ENCODE measurements at regions not wholly inside any gene's neighbourhood (a gene's known extent, or its start where the extent isn't known, plus 50 kb on each side); places are given as distances from the start of the nearest gene placed in this dataset.

DNA sequence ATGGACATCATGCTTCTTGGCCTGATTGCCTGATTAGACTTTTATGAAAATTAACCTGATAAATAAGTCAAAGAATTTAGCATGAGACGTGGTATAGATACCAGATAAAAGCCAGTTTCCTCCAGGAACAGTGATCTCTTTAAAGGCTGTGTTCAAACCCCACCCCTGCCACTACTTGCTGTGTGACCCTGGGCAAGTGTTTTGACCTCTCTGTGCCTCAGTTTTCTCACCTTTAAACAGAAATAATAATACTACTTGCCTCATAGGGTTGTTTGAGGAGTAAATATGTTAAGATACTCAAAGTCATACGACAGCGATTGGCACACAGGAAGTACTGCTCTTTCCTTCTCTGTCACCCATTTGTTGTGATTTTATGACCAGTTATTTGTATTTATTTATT is 115.5 kb downstream of the MAF start:
- H3K36me3 ChIP-seq (ENCODE audit: control insufficient read depth, insufficient read depth, low read length), result no peaks in the 10 kb centered on the region
- FAIRE-seq, result no peak
- no peaks in the 10 kb centered on the region for H3K79me2 ChIP-seq (ENCODE audit: control insufficient read depth, insufficient read depth, low read length)
- intact Hi-C loops (cut with micrococcal nuclease) (no loop called here), in situ Hi-C loops (cut with MboI) (no loop called here)
- CTCF ChIA-PET (ENCODE audit: low intra/inter-chr PET ratio), result no interaction called here
- H3K9ac ChIP-seq (ENCODE audit: insufficient read depth in 1 of 2, low read depth in 2 of 2, low read length in 2 of 2), result no peak overlapping the region
- no peak overlapping the region for H3K4me3 ChIP-seq
- H3K27me3 ChIP-seq (ENCODE audit: control insufficient read depth in 2 of 2, insufficient read depth in 2 of 2, low read length in 2 of 2), result peaks cover 0 to 10% of the 10 kb centered on the region in 2 experiments; a peak in 1 of 5 replicates
- ATAC-seq, result no peak
- no TSS peak for BruUV-seq (replicated peaks)
- no peaks in the 10 kb centered on the region for H3K9me1 ChIP-seq (ENCODE audit: control insufficient read depth, insufficient read depth, low read length)
- H3K27ac ChIP-seq (ENCODE audit: extremely low read depth, low read depth, low read length), result no peak overlapping the region
- POLR2A ChIA-PET, result no interaction called here
- H3K9me3 ChIP-seq (replicated peaks; ENCODE audit: control insufficient read depth, insufficient read depth, low read depth, low read length), result no peaks in the 10 kb centered on the region
- no peaks in the 10 kb centered on the region; the same call in 1 of the 2 replicates for H4K20me1 ChIP-seq (replicated peaks; ENCODE audit: control insufficient read depth, insufficient read depth, low read length)
- no peaks in the 10 kb centered on the region; a peak in 1 of 5 replicates for H3K4me1 ChIP-seq (replicated peaks in 1 of 2; ENCODE audit: control insufficient read depth in 2 of 2, insufficient read depth in 2 of 2, low read length in 2 of 2)
- TF ChIP-seq ZFP36 (IDR thresholded peaks at IDR 0.05; ENCODE audit: low read depth, low read length, partially characterized antibody), result peak; percentile 76
- TF ChIP-seq FOXK1 (CRISPR knock-in tag; IDR thresholded peaks at IDR 0.05; ENCODE audit: borderline replicate concordance), result no peak
- TF ChIP-seq BCOR (IDR thresholded peaks at IDR 0.05), result peak; percentile 15; the same call in 1 of the 2 replicates
- peak; percentile 87 for TF ChIP-seq RBM25 (IDR thresholded peaks at IDR 0.05; ENCODE audit: low read depth, low read length, severe bottlenecking)
- no peak for DNase-seq (ENCODE audit: extremely low read depth in 1 of 4, low spot score in 3 of 4)
- H3K4me2 ChIP-seq (ENCODE audit: insufficient read depth, low read length), result no peak overlapping the region
- 0% methylated on average over 3 of the region's 3 CpGs for WGBS (ENCODE audit: insufficient coverage, low coverage, missing lambda C conversion rate)
- H2AFZ ChIP-seq (ENCODE audit: low read depth, low read length), result no peak overlapping the region

DNA sequence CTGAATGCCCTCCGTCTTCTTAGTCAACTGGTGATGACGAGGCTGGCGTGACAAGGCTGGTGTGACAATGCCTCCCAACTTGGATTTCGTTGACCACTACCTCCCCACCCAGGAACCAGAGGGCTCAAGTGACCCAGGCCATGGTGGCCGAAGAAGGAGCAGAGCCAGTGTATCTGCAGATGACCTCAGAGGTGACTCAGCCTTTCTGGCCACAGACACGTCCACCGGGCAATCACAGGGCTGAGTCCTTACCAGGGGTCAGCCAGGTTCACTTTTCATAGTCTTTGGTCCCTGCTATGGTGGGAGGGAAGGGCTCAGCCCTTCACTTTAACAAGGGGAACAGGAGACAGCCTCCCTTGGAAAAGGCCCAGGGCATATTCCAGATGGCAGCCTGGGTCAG is 116.3 kb downstream of the MAF start:
- FAIRE-seq (peak; percentile 29), ATAC-seq (peak; percentile 79), DNase-seq (ENCODE audit: extremely low read depth in 1 of 4, low spot score in 3 of 4) (peak in 3 of 4 experiments; percentile 15 to 18 (median 16))
- Histone ChIP-seq H4K20me1 (replicated peaks; ENCODE audit: control insufficient read depth, insufficient read depth, low read length) (no peaks in the 10 kb centered on the region; the same call in 1 of the 2 replicates), H3K79me2 (ENCODE audit: control insufficient read depth, insufficient read depth, low read length) (no peaks in the 10 kb centered on the region), H3K9ac (ENCODE audit: insufficient read depth in 1 of 2, low read depth in 2 of 2, low read length in 2 of 2) (no peak overlapping the region), H2AFZ (ENCODE audit: low read depth, low read length) (no peak overlapping the region), H3K27ac (ENCODE audit: extremely low read depth, low read depth, low read length) (no peak overlapping the region), H3K9me3 (replicated peaks; ENCODE audit: control insufficient read depth, insufficient read depth, low read depth, low read length) (no peaks in the 10 kb centered on the region), H3K4me1 (replicated peaks in 1 of 2; ENCODE audit: control insufficient read depth in 2 of 2, insufficient read depth in 2 of 2, low read length in 2 of 2) (no peaks in the 10 kb centered on the region; a peak in 1 of 5 replicates), H3K27me3 (ENCODE audit: control insufficient read depth in 2 of 2, insufficient read depth in 2 of 2, low read length in 2 of 2) (peaks cover 0 to 10% of the 10 kb centered on the region in 2 experiments; a peak in 2 of 5 replicates), H3K9me1 (ENCODE audit: control insufficient read depth, insufficient read depth, low read length) (no peaks in the 10 kb centered on the region), H3K36me3 (ENCODE audit: control insufficient read depth, insufficient read depth, low read length) (no peaks in the 10 kb centered on the region), H3K4me2 (ENCODE audit: insufficient read depth, low read length) (peak overlapping the region; percentile 8; the same call in 1 of the 2 replicates), H3K4me3 (no peak overlapping the region)
- CTCF ChIA-PET (ENCODE audit: low intra/inter-chr PET ratio), result no interaction called here
- no TSS peak for BruUV-seq (replicated peaks)
- 2% methylated on average over 7 of the region's 7 CpGs for WGBS (ENCODE audit: insufficient coverage, low coverage, missing lambda C conversion rate)
- intact Hi-C loops (cut with micrococcal nuclease) (no loop called here), in situ Hi-C loops (cut with MboI) (no loop called here)
- POLR2A ChIA-PET, result no interaction called here
- TF ChIP-seq POLR2AphosphoS5 (IDR thresholded peaks at IDR 0.05; ENCODE audit: control insufficient read depth, insufficient read depth, low read depth, low read length) (no peak), RFX5 (IDR thresholded peaks at IDR 0.05; ENCODE audit: low read depth, low read length) (no peak), HSF4 (CRISPR knock-in tag; IDR thresholded peaks at IDR 0.05; ENCODE audit: borderline replicate concordance) (no peak), GATA2 (CRISPR knock-in tag; IDR thresholded peaks at IDR 0.05) (no peak), KAT8 (IDR thresholded peaks at IDR 0.05; ENCODE audit: low read depth) (no peak), FOXK2 (conservative IDR thresholded peaks at IDR 0.05 in 1 of 2, IDR thresholded peaks at IDR 0.05 in 1 of 2; ENCODE audit: low read depth in 2 of 2) (no peak)
- TF ChIP-seq, protein P1, sequence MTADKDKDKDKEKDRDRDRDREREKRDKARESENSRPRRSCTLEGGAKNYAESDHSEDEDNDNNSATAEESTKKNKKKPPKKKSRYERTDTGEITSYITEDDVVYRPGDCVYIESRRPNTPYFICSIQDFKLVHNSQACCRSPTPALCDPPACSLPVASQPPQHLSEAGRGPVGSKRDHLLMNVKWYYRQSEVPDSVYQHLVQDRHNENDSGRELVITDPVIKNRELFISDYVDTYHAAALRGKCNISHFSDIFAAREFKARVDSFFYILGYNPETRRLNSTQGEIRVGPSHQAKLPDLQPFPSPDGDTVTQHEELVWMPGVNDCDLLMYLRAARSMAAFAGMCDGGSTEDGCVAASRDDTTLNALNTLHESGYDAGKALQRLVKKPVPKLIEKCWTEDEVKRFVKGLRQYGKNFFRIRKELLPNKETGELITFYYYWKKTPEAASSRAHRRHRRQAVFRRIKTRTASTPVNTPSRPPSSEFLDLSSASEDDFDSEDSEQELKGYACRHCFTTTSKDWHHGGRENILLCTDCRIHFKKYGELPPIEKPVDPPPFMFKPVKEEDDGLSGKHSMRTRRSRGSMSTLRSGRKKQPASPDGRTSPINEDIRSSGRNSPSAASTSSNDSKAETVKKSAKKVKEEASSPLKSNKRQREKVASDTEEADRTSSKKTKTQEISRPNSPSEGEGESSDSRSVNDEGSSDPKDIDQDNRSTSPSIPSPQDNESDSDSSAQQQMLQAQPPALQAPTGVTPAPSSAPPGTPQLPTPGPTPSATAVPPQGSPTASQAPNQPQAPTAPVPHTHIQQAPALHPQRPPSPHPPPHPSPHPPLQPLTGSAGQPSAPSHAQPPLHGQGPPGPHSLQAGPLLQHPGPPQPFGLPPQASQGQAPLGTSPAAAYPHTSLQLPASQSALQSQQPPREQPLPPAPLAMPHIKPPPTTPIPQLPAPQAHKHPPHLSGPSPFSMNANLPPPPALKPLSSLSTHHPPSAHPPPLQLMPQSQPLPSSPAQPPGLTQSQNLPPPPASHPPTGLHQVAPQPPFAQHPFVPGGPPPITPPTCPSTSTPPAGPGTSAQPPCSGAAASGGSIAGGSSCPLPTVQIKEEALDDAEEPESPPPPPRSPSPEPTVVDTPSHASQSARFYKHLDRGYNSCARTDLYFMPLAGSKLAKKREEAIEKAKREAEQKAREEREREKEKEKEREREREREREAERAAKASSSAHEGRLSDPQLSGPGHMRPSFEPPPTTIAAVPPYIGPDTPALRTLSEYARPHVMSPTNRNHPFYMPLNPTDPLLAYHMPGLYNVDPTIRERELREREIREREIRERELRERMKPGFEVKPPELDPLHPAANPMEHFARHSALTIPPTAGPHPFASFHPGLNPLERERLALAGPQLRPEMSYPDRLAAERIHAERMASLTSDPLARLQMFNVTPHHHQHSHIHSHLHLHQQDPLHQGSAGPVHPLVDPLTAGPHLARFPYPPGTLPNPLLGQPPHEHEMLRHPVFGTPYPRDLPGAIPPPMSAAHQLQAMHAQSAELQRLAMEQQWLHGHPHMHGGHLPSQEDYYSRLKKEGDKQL (CRISPR knock-in tag; IDR thresholded peaks at IDR 0.05; ENCODE audit: borderline replicate concordance), result no peak
